ENCODE measurements at regions not wholly inside any gene's neighbourhood (a gene's known extent, or its start where the extent isn't known, plus 50 kb on each side); places are given as distances from the start of the nearest gene placed in this dataset.

- 87 to 93% (median 91%) methylated on average over 5 of the region's 5 CpGs for WGBS, 4 donors
- ATAC-seq (no peak), DNase-seq (no peak)
- Histone ChIP-seq H3K27ac (no peak overlapping the region), H3K36me3 (no peaks in the 10 kb centered on the region), H3K4me1 (no peaks in the 10 kb centered on the region), H3K4me3 (no peak overlapping the region), H3K9me3 (peaks cover 0 to 6% (median 0%) of the 10 kb centered on the region in 12 donors), H3K27me3 (no peaks in the 10 kb centered on the region)
- intact Hi-C loops (cut with DNase I): no loop called here
- TF ChIP-seq CTCF (IDR thresholded peaks at IDR 0.05) (no peak), POLR2A (IDR thresholded peaks at IDR 0.05) (no peak)
Observed at GRCh38 chr22:34609646-34610045, 456.3 kb upstream of the ISX start.

- WGBS, 4 donors: 69 to 76% (median 73%) methylated on average over 9 of the region's 9 CpGs
- intact Hi-C loops (cut with DNase I): no loop called here
- ATAC-seq (no peak), DNase-seq (no peak)
- no peak overlapping the region for H3K27ac ChIP-seq
- no peak for TF ChIP-seq POLR2A (IDR thresholded peaks at IDR 0.05)
- TF ChIP-seq CTCF (IDR thresholded peaks at IDR 0.05): no peak
- H3K9me3 ChIP-seq: no peaks in the 10 kb centered on the region
- no peak overlapping the region for H3K4me3 ChIP-seq
- H3K36me3 ChIP-seq: no peaks in the 10 kb centered on the region
- H3K4me1 ChIP-seq: no peaks in the 10 kb centered on the region
- H3K27me3 ChIP-seq: peaks cover 0 to 14% (median 0%) of the 10 kb centered on the region in 9 donors
Observed at GRCh38 chr22:34620161-34620560, 445.8 kb upstream of the ISX start.

- TF ChIP-seq POLR2A (IDR thresholded peaks at IDR 0.05): no peak
- TF ChIP-seq CTCF (IDR thresholded peaks at IDR 0.05): no peak
- ATAC-seq: no peak
- Histone ChIP-seq H3K36me3 (no peaks in the 10 kb centered on the region), H3K4me3 (no peak overlapping the region), H3K9me3 (no peaks in the 10 kb centered on the region), H3K27ac (no peak overlapping the region), H3K4me1 (no peaks in the 10 kb centered on the region), H3K27me3 (peaks cover 0 to 14% (median 0%) of the 10 kb centered on the region in 9 donors)
- DNase-seq: no peak
- intact Hi-C loops (cut with DNase I): no loop called here
- WGBS, 4 donors: 69 to 83% (median 81%) methylated on average over 8 of the region's 8 CpGs
Observed at GRCh38 chr22:34620832-34621231, 445.1 kb upstream of the ISX start.

- DNase-seq: no peak
- H3K36me3 ChIP-seq: no peaks in the 10 kb centered on the region
- ATAC-seq: no peak
- intact Hi-C loops (cut with DNase I): no loop called here
- no peak overlapping the region for H3K27ac ChIP-seq
- H3K27me3 ChIP-seq: peaks cover 0 to 14% (median 0%) of the 10 kb centered on the region in 9 donors
- H3K4me1 ChIP-seq: no peaks in the 10 kb centered on the region
- TF ChIP-seq POLR2A (IDR thresholded peaks at IDR 0.05) (no peak), CTCF (IDR thresholded peaks at IDR 0.05) (no peak)
- peaks cover 0 to 4% (median 0%) of the 10 kb centered on the region in 12 donors for H3K9me3 ChIP-seq
- 83 to 92% (median 89%) methylated on average over 4 of the region's 4 CpGs for WGBS, 4 donors
- H3K4me3 ChIP-seq: no peak overlapping the region
Observed at GRCh38 chr22:34622602-34623001, 443.4 kb upstream of the ISX start.

Data from heart left ventricle (tissue), 16 donors.